Gastroesophageal sphincter (tissue), 4 donors: ENCODE measurements at regions not wholly inside any gene's neighbourhood (a gene's known extent, or its start where the extent isn't known, plus 50 kb on each side); places are given as distances from the start of the nearest gene placed in this dataset.

Source experiments
- ATAC-seq: fragments of 150-250 bp; one replicate; pipeline ENCODE4 v1.9.1; 2016; ENCODE audit warnings: mild to moderate bottlenecking, moderate library complexity
- H3K27ac ChIP-seq, 4 donors: fragments of 200-600 bp; sonication (generic) in 3 of 4; 1 replicate in 3 of 4; 2 replicates in 1 of 4; pipeline ENCODE4 v1.5.1; 2016 to 2019
- H3K27me3 ChIP-seq: fragments of 200-600 bp; sonication (generic); one replicate; pipeline ENCODE4 v1.5.1; 2019
- H3K36me3 ChIP-seq, 2 donors: fragments of 200-600 bp; sonication (generic); one replicate each; pipeline ENCODE4 v1.5.1; 2019; ENCODE audit warnings: control low read depth in 1 of 2
- H3K4me1 ChIP-seq, 3 donors: fragments of 200-600 bp; sonication (generic); 1 replicate in 2 of 3; 2 replicates in 1 of 3; pipeline ENCODE4 v1.5.1; 2016 to 2019; ENCODE audit warnings: control low read depth in 2 of 3
- H3K4me3 ChIP-seq, 2 donors: fragments of 200-600 bp; sonication (generic); one replicate each; pipeline ENCODE4 v1.5.1; 2019; ENCODE audit warnings: mild to moderate bottlenecking in 1 of 2, moderate library complexity in 1 of 2
- H3K9me3 ChIP-seq, 3 donors: fragments of 200-600 bp; sonication (generic); one replicate each; pipeline ENCODE4 v1.5.1; 2017 to 2019; ENCODE audit warnings: control low read depth in 2 of 3
- CTCF ChIP-seq, 4 experiments: fragments of 200-600 bp in 2 of 4; fragments of 450-650 bp in 2 of 4; sonication (generic) in 1 of 4; IDR thresholded peaks; one replicate each; pipeline ENCODE4 v1.5.1; 2017 to 2019; ENCODE audit warnings: antibody characterized with exemption in 4 of 4, mild to moderate bottlenecking in 2 of 4, moderate library complexity in 2 of 4
- EP300 ChIP-seq: sonication (generic); formaldehyde crosslinking; IDR thresholded peaks from one replicate; pipeline ENCODE4 v1.6.1; 2017; ENCODE audit warnings: antibody characterized with exemption, mild to moderate bottlenecking
- POLR2A ChIP-seq, 2 donors: fragments of 450-650 bp; IDR thresholded peaks; one replicate each; pipeline ENCODE4 v1.6.1; 2017; ENCODE audit warnings: antibody characterized with exemption in 2 of 2, mild to moderate bottlenecking in 2 of 2, moderate library complexity in 1 of 2
- POLR2AphosphoS5 ChIP-seq: sonication (generic); formaldehyde crosslinking; IDR thresholded peaks from one replicate; pipeline ENCODE4 v1.6.1; 2017; ENCODE audit warnings: antibody characterized with exemption
- WGBS, 2 donors: methylation state at CpG; one replicate each; pipeline ENCODE4 v1.1.5; 2018; ENCODE audit warnings: low coverage in 1 of 2; 5-methylcytosine and 5-hydroxymethylcytosine counted together

GRCh38 chr5:93922551-93922950, 181.2 kb upstream of the POU5F2 start:
- no peaks in the 10 kb centered on the region for H3K27me3 ChIP-seq
- no peak for ATAC-seq
- TF ChIP-seq POLR2AphosphoS5 (no peak), EP300 (no peak), POLR2A (IDR thresholded peaks at IDR 0.05) (no peak), CTCF (IDR thresholded peaks at IDR 0.05) (no peak)
- H3K4me1 ChIP-seq = no peaks in the 10 kb centered on the region
- 75 to 92% methylated on average over 4 to 5 of the region's 5 CpGs for WGBS, 2 donors
- H3K4me3 ChIP-seq = no peak overlapping the region
- no peak overlapping the region for H3K27ac ChIP-seq
- no peaks in the 10 kb centered on the region for H3K36me3 ChIP-seq
- H3K9me3 ChIP-seq = no peaks in the 10 kb centered on the region

GRCh38 chr5:93921001-93921400, 179.6 kb upstream of the POU5F2 start:
- no peak for ATAC-seq
- H3K4me3 ChIP-seq = no peak overlapping the region
- 58 to 86% methylated on average over 2 of the region's 2 CpGs for WGBS, 2 donors
- no peaks in the 10 kb centered on the region for H3K36me3 ChIP-seq
- no peaks in the 10 kb centered on the region for H3K9me3 ChIP-seq
- H3K27me3 ChIP-seq = no peaks in the 10 kb centered on the region
- H3K27ac ChIP-seq = no peak overlapping the region
- H3K4me1 ChIP-seq = no peaks in the 10 kb centered on the region
- no peak for TF ChIP-seq EP300
- no peak for TF ChIP-seq CTCF (IDR thresholded peaks at IDR 0.05)
- no peak for TF ChIP-seq POLR2A (IDR thresholded peaks at IDR 0.05)
- no peak for TF ChIP-seq POLR2AphosphoS5

- 79 to 100% methylated on average over 1 of the region's 1 CpG for WGBS, 2 donors
- H3K27me3 ChIP-seq = no peaks in the 10 kb centered on the region
- no peaks in the 10 kb centered on the region for H3K4me1 ChIP-seq
- H3K27ac ChIP-seq = no peak overlapping the region
- H3K9me3 ChIP-seq = no peaks in the 10 kb centered on the region
- no peaks in the 10 kb centered on the region for H3K36me3 ChIP-seq
- H3K4me3 ChIP-seq = no peak overlapping the region
- ATAC-seq = no peak
- no peak for TF ChIP-seq POLR2AphosphoS5
- TF ChIP-seq EP300 = no peak
- no peak for TF ChIP-seq CTCF (IDR thresholded peaks at IDR 0.05)
- TF ChIP-seq POLR2A (IDR thresholded peaks at IDR 0.05) = no peak
These were observed 175.5 kb upstream of the POU5F2 start for GRCh38 chr5:93916872-93917271.

GRCh38 chr5:93915142-93915553, 173.7 kb upstream of the POU5F2 start:
- H3K27ac ChIP-seq = no peak overlapping the region
- no peaks in the 10 kb centered on the region for H3K36me3 ChIP-seq
- H3K4me3 ChIP-seq = no peak overlapping the region
- H3K9me3 ChIP-seq = no peaks in the 10 kb centered on the region
- no peaks in the 10 kb centered on the region for H3K27me3 ChIP-seq
- no peak for ATAC-seq
- TF ChIP-seq CTCF (IDR thresholded peaks at IDR 0.05) (peak; percentile 26 to 59 (median 35)), POLR2AphosphoS5 (no peak), POLR2A (IDR thresholded peaks at IDR 0.05) (no peak)
- no peaks in the 10 kb centered on the region for H3K4me1 ChIP-seq

- Histone ChIP-seq H3K9me3 (no peaks in the 10 kb centered on the region), H3K4me1 (no peaks in the 10 kb centered on the region), H3K27me3 (no peaks in the 10 kb centered on the region), H3K36me3 (no peaks in the 10 kb centered on the region), H3K4me3 (no peak overlapping the region), H3K27ac (no peak overlapping the region)
- 41 to 67% methylated on average over 2 of the region's 2 CpGs for WGBS, 2 donors
- no peak for ATAC-seq
- TF ChIP-seq CTCF (IDR thresholded peaks at IDR 0.05) = no peak
- TF ChIP-seq POLR2AphosphoS5 = no peak
- TF ChIP-seq EP300 = no peak
- TF ChIP-seq POLR2A (IDR thresholded peaks at IDR 0.05) = no peak
These were observed 170.2 kb upstream of the POU5F2 start for GRCh38 chr5:93911609-93912008.
